H1 (cell line): ENCODE measurements at regions not wholly inside any gene's neighbourhood (a gene's known extent, or its start where the extent isn't known, plus 50 kb on each side); places are given as distances from the start of the nearest gene placed in this dataset.

Experiments
- EP300 ChIP-seq, 2 experiments: IDR thresholded peaks; 1 replicate in 1 of 2; 2 replicates in 1 of 2; pipeline ENCODE4 v1.6.1; 2011 to 2012; ENCODE audit warnings: low read depth in 2 of 2, low read length in 2 of 2, mild to moderate bottlenecking in 2 of 2, borderline replicate concordance in 1 of 2, inconsistent platforms in 1 of 2, moderate library complexity in 1 of 2
- EZH2 ChIP-seq: fragments of 200-600 bp; sonication (generic); IDR thresholded peaks from 2 replicates; pipeline ENCODE4 v1.7.1; 2012; ENCODE audit warnings: low read depth, mild to moderate bottlenecking, moderate library complexity, low read length, inconsistent platforms; ENCODE audit not compliant: severe bottlenecking
- JUND ChIP-seq: IDR thresholded peaks from 2 replicates; pipeline ENCODE4 v1.6.1; 2011; ENCODE audit warnings: mild to moderate bottlenecking, improper control_type of control experiment, low read length
- PHF8 ChIP-seq: fragments of 200-600 bp; sonication (generic); conservative IDR thresholded peaks from 2 replicates; pipeline ENCODE4 v1.7.1; 2012; ENCODE audit warnings: low read depth, mild to moderate bottlenecking, inconsistent platforms, low read length, moderate library complexity
- POLR2A ChIP-seq, 2 experiments: IDR thresholded peaks; 1 replicate in 1 of 2; 2 replicates in 1 of 2; pipeline ENCODE4 v1.6.1; 2011; ENCODE audit warnings: low read depth in 2 of 2, low read length in 2 of 2, mild to moderate bottlenecking in 2 of 2; ENCODE audit errors: control extremely low read depth in 1 of 2
- POLR2AphosphoS5 ChIP-seq: IDR thresholded peaks from 2 replicates; pipeline ENCODE4 v1.6.1; 2011; ENCODE audit warnings: low read depth, low read length
- RAD21 ChIP-seq, 2 experiments: IDR thresholded peaks in 1 of 2; conservative IDR thresholded peaks in 1 of 2; 2 replicates each; pipeline ENCODE4 v1.6.1; 2011; ENCODE audit warnings: low read depth in 2 of 2, low read length in 2 of 2, improper control_type of control experiment in 1 of 2, inconsistent platforms in 1 of 2, mild to moderate bottlenecking in 1 of 2, moderate library complexity in 1 of 2
- RBBP5 ChIP-seq: IDR thresholded peaks from 2 replicates; pipeline ENCODE4 v1.7.1; 2012; ENCODE audit warnings: low read depth, mild to moderate bottlenecking, inconsistent platforms, low read length, moderate library complexity, borderline replicate concordance
- SIN3A ChIP-seq, 2 experiments: IDR thresholded peaks in 1 of 2; conservative IDR thresholded peaks in 1 of 2; 2 replicates each; pipeline ENCODE4 v1.6.1; 2011 to 2012; ENCODE audit warnings: low read length in 2 of 2, improper control_type of control experiment in 1 of 2, low read depth in 1 of 2, mild to moderate bottlenecking in 1 of 2
- USF2 ChIP-seq: IDR thresholded peaks from 2 replicates; pipeline ENCODE4 v1.6.1; 2011; ENCODE audit warnings: low read length, improper control_type of control experiment
- YY1 ChIP-seq: IDR thresholded peaks from 2 replicates; pipeline ENCODE4 v1.6.1; 2011; ENCODE audit warnings: low read depth, mild to moderate bottlenecking, low read length
- TF ChIP-seq, protein P1 (sequence below), 3 experiments: IDR thresholded peaks; 1 replicate in 2 of 3; 2 replicates in 1 of 3; pipeline versions ENCODE4 v1.5.1 to v1.6.1; 2011; ENCODE audit warnings: low read length in 3 of 3, mild to moderate bottlenecking in 3 of 3, inconsistent platforms in 2 of 3, low read depth in 1 of 3, moderate library complexity in 1 of 3; ENCODE audit not compliant: insufficient read depth in 1 of 3; ENCODE audit errors: control extremely low read depth in 1 of 3
- TF ChIP-seq, protein P2 (sequence below): fragments of 300-600 bp; sonication (generic); IDR thresholded peaks from 2 replicates; pipeline ENCODE4 v1.7.1; 2012; ENCODE audit warnings: low read length, moderate library complexity, mild to moderate bottlenecking, inconsistent platforms; ENCODE audit not compliant: insufficient replicate concordance
- TF ChIP-seq, protein P3 (sequence below): IDR thresholded peaks from 2 replicates; pipeline ENCODE4 v1.6.1; 2011; ENCODE audit warnings: low read depth, mild to moderate bottlenecking, low read length; ENCODE audit not compliant: insufficient read depth

- TF ChIP-seq, protein P1, sequence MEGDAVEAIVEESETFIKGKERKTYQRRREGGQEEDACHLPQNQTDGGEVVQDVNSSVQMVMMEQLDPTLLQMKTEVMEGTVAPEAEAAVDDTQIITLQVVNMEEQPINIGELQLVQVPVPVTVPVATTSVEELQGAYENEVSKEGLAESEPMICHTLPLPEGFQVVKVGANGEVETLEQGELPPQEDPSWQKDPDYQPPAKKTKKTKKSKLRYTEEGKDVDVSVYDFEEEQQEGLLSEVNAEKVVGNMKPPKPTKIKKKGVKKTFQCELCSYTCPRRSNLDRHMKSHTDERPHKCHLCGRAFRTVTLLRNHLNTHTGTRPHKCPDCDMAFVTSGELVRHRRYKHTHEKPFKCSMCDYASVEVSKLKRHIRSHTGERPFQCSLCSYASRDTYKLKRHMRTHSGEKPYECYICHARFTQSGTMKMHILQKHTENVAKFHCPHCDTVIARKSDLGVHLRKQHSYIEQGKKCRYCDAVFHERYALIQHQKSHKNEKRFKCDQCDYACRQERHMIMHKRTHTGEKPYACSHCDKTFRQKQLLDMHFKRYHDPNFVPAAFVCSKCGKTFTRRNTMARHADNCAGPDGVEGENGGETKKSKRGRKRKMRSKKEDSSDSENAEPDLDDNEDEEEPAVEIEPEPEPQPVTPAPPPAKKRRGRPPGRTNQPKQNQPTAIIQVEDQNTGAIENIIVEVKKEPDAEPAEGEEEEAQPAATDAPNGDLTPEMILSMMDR (IDR thresholded peaks at IDR 0.05; ENCODE audit: control extremely low read depth in 1 of 3, insufficient read depth in 1 of 3, low read depth in 1 of 3, low read length in 3 of 3) = no peak
- TF ChIP-seq RBBP5 = no peak
- no peak for TF ChIP-seq EZH2
- no peak for TF ChIP-seq EP300 (IDR thresholded peaks at IDR 0.05; ENCODE audit: borderline replicate concordance in 1 of 2, low read depth in 2 of 2, low read length in 2 of 2)
- TF ChIP-seq POLR2A (IDR thresholded peaks at IDR 0.05; ENCODE audit: control extremely low read depth in 1 of 2, low read depth in 2 of 2, low read length in 2 of 2) = no peak
- TF ChIP-seq, protein P2, sequence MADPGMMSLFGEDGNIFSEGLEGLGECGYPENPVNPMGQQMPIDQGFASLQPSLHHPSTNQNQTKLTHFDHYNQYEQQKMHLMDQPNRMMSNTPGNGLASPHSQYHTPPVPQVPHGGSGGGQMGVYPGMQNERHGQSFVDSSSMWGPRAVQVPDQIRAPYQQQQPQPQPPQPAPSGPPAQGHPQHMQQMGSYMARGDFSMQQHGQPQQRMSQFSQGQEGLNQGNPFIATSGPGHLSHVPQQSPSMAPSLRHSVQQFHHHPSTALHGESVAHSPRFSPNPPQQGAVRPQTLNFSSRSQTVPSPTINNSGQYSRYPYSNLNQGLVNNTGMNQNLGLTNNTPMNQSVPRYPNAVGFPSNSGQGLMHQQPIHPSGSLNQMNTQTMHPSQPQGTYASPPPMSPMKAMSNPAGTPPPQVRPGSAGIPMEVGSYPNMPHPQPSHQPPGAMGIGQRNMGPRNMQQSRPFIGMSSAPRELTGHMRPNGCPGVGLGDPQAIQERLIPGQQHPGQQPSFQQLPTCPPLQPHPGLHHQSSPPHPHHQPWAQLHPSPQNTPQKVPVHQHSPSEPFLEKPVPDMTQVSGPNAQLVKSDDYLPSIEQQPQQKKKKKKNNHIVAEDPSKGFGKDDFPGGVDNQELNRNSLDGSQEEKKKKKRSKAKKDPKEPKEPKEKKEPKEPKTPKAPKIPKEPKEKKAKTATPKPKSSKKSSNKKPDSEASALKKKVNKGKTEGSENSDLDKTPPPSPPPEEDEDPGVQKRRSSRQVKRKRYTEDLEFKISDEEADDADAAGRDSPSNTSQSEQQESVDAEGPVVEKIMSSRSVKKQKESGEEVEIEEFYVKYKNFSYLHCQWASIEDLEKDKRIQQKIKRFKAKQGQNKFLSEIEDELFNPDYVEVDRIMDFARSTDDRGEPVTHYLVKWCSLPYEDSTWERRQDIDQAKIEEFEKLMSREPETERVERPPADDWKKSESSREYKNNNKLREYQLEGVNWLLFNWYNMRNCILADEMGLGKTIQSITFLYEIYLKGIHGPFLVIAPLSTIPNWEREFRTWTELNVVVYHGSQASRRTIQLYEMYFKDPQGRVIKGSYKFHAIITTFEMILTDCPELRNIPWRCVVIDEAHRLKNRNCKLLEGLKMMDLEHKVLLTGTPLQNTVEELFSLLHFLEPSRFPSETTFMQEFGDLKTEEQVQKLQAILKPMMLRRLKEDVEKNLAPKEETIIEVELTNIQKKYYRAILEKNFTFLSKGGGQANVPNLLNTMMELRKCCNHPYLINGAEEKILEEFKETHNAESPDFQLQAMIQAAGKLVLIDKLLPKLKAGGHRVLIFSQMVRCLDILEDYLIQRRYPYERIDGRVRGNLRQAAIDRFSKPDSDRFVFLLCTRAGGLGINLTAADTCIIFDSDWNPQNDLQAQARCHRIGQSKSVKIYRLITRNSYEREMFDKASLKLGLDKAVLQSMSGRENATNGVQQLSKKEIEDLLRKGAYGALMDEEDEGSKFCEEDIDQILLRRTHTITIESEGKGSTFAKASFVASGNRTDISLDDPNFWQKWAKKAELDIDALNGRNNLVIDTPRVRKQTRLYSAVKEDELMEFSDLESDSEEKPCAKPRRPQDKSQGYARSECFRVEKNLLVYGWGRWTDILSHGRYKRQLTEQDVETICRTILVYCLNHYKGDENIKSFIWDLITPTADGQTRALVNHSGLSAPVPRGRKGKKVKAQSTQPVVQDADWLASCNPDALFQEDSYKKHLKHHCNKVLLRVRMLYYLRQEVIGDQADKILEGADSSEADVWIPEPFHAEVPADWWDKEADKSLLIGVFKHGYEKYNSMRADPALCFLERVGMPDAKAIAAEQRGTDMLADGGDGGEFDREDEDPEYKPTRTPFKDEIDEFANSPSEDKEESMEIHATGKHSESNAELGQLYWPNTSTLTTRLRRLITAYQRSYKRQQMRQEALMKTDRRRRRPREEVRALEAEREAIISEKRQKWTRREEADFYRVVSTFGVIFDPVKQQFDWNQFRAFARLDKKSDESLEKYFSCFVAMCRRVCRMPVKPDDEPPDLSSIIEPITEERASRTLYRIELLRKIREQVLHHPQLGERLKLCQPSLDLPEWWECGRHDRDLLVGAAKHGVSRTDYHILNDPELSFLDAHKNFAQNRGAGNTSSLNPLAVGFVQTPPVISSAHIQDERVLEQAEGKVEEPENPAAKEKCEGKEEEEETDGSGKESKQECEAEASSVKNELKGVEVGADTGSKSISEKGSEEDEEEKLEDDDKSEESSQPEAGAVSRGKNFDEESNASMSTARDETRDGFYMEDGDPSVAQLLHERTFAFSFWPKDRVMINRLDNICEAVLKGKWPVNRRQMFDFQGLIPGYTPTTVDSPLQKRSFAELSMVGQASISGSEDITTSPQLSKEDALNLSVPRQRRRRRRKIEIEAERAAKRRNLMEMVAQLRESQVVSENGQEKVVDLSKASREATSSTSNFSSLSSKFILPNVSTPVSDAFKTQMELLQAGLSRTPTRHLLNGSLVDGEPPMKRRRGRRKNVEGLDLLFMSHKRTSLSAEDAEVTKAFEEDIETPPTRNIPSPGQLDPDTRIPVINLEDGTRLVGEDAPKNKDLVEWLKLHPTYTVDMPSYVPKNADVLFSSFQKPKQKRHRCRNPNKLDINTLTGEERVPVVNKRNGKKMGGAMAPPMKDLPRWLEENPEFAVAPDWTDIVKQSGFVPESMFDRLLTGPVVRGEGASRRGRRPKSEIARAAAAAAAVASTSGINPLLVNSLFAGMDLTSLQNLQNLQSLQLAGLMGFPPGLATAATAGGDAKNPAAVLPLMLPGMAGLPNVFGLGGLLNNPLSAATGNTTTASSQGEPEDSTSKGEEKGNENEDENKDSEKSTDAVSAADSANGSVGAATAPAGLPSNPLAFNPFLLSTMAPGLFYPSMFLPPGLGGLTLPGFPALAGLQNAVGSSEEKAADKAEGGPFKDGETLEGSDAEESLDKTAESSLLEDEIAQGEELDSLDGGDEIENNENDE = no peak
- TF ChIP-seq POLR2AphosphoS5 = no peak
- no peak for TF ChIP-seq SIN3A (conservative IDR thresholded peaks at IDR 0.05 in 1 of 2, IDR thresholded peaks at IDR 0.05 in 1 of 2; ENCODE audit: low read depth in 1 of 2, low read length in 2 of 2)
- no peak for TF ChIP-seq YY1
- TF ChIP-seq, protein P3, sequence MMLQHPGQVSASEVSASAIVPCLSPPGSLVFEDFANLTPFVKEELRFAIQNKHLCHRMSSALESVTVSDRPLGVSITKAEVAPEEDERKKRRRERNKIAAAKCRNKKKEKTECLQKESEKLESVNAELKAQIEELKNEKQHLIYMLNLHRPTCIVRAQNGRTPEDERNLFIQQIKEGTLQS = no peak
- TF ChIP-seq USF2 = no peak
- no peak for TF ChIP-seq JUND
- no peak for TF ChIP-seq PHF8
- no peak for TF ChIP-seq RAD21 (IDR thresholded peaks at IDR 0.05 in 1 of 2, conservative IDR thresholded peaks at IDR 0.05 in 1 of 2; ENCODE audit: low read depth in 2 of 2, low read length in 2 of 2)
Observed at GRCh38 chr11:130707217-130707616, 209.1 kb downstream of the SNX19 start.
